ENCODE measurements at regions not wholly inside any gene's neighbourhood (a gene's known extent, or its start where the extent isn't known, plus 50 kb on each side); places are given as distances from the start of the nearest gene placed in this dataset.

- ChIA-PET CTCF (ENCODE audit: unreplicated experiment) (no interaction called here), POLR2A (no interaction called here)
- BruUV-seq (replicated peaks), result no TSS peak
- no peak for TF ChIP-seq CTCF (conservative IDR thresholded peaks at IDR 0.05; ENCODE audit: low read length)
- no peak for TF ChIP-seq EZH2phosphoT487 (IDR thresholded peaks at IDR 0.05; ENCODE audit: borderline replicate concordance, low read depth, low read length)
- no peaks in the 10 kb centered on the region for H3K9me2 ChIP-seq (ENCODE audit: insufficient read depth, low read length)
- DNase-seq (ENCODE audit: low spot score), result no peak
- no peaks in the 10 kb centered on the region for H3K4me1 ChIP-seq (ENCODE audit: insufficient read depth, low read length, poor library complexity, severe bottlenecking)
- H4K20me1 ChIP-seq (ENCODE audit: insufficient read depth, low read length), result no peaks in the 10 kb centered on the region
- no peaks in the 10 kb centered on the region for H3K36me3 ChIP-seq (ENCODE audit: insufficient read depth, low read length)
- H3K4me3 ChIP-seq (ENCODE audit: low read depth, low read length, poor library complexity, severe bottlenecking), result no peak overlapping the region
- no peaks in the 10 kb centered on the region for H3K79me2 ChIP-seq (ENCODE audit: insufficient read depth, low read depth, low read length)
- H3K27ac ChIP-seq (ENCODE audit: low read depth, low read length, poor library complexity, severe bottlenecking), result no peak overlapping the region
- no peaks in the 10 kb centered on the region for H3K9me3 ChIP-seq (ENCODE audit: low read length)
- no peak overlapping the region for H3K4me2 ChIP-seq (ENCODE audit: low read length)
- intact Hi-C loops (cut with micrococcal nuclease; ENCODE audit: unreplicated experiment), result loop anchor here (10.0 kb wide), 1 partner anchor 55 kb away; no protein-coding TSS in a partner anchor
- H2AFZ ChIP-seq (ENCODE audit: low read length), result no peak overlapping the region
Measured at GRCh38 chr16:74099530-74099929, 197.1 kb upstream of the PSMD7 start.

- POLR2A ChIA-PET, result interaction anchor here (0.7 kb wide), 1 partner anchor 1392 kb away, joined by 3 read pairs; no protein-coding TSS in a partner anchor
- Histone ChIP-seq H3K9me2 (ENCODE audit: insufficient read depth, low read length) (no peaks in the 10 kb centered on the region), H3K27ac (ENCODE audit: low read depth, low read length, poor library complexity, severe bottlenecking) (no peak overlapping the region), H3K4me3 (ENCODE audit: low read depth, low read length, poor library complexity, severe bottlenecking) (no peak overlapping the region), H4K20me1 (ENCODE audit: insufficient read depth, low read length) (no peaks in the 10 kb centered on the region), H3K9me3 (ENCODE audit: low read length) (no peaks in the 10 kb centered on the region), H2AFZ (ENCODE audit: low read length) (no peak overlapping the region), H3K36me3 (ENCODE audit: insufficient read depth, low read length) (no peaks in the 10 kb centered on the region), H3K4me1 (ENCODE audit: insufficient read depth, low read length, poor library complexity, severe bottlenecking) (no peaks in the 10 kb centered on the region), H3K79me2 (ENCODE audit: insufficient read depth, low read depth, low read length) (no peaks in the 10 kb centered on the region), H3K4me2 (ENCODE audit: low read length) (no peak overlapping the region)
- TF ChIP-seq EZH2phosphoT487 (IDR thresholded peaks at IDR 0.05; ENCODE audit: borderline replicate concordance, low read depth, low read length) (no peak), CTCF (conservative IDR thresholded peaks at IDR 0.05; ENCODE audit: low read length) (no peak)
- no peak for DNase-seq (ENCODE audit: low spot score)
- BruUV-seq (replicated peaks), result no TSS peak
- CTCF ChIA-PET (ENCODE audit: unreplicated experiment), result no interaction called here
- intact Hi-C loops (cut with micrococcal nuclease; ENCODE audit: unreplicated experiment), result loop anchor here (10.0 kb wide), 1 partner anchor 60 kb away; no protein-coding TSS in a partner anchor
Measured at GRCh38 chr16:74094962-74095361, 201.7 kb upstream of the PSMD7 start.

- DNase-seq (ENCODE audit: low spot score), result no peak
- no peaks in the 10 kb centered on the region for H3K9me3 ChIP-seq (ENCODE audit: low read length)
- no peak overlapping the region for H3K27ac ChIP-seq (ENCODE audit: low read depth, low read length, poor library complexity, severe bottlenecking)
- no peaks in the 10 kb centered on the region for H3K4me1 ChIP-seq (ENCODE audit: insufficient read depth, low read length, poor library complexity, severe bottlenecking)
- H3K79me2 ChIP-seq (ENCODE audit: insufficient read depth, low read depth, low read length), result no peaks in the 10 kb centered on the region
- CTCF ChIA-PET (ENCODE audit: unreplicated experiment), result no interaction called here
- BruUV-seq (replicated peaks), result no TSS peak
- H3K4me3 ChIP-seq (ENCODE audit: low read depth, low read length, poor library complexity, severe bottlenecking), result no peak overlapping the region
- no peak overlapping the region for H2AFZ ChIP-seq (ENCODE audit: low read length)
- intact Hi-C loops (cut with micrococcal nuclease; ENCODE audit: unreplicated experiment), result loop anchor here (10.0 kb wide), 1 partner anchor 60 kb away; no protein-coding TSS in a partner anchor
- POLR2A ChIA-PET, result no interaction called here
- no peaks in the 10 kb centered on the region for H3K36me3 ChIP-seq (ENCODE audit: insufficient read depth, low read length)
- no peak for TF ChIP-seq EZH2phosphoT487 (IDR thresholded peaks at IDR 0.05; ENCODE audit: borderline replicate concordance, low read depth, low read length)
- TF ChIP-seq CTCF (conservative IDR thresholded peaks at IDR 0.05; ENCODE audit: low read length), result no peak
- no peaks in the 10 kb centered on the region for H3K9me2 ChIP-seq (ENCODE audit: insufficient read depth, low read length)
- H3K4me2 ChIP-seq (ENCODE audit: low read length), result no peak overlapping the region
- H4K20me1 ChIP-seq (ENCODE audit: insufficient read depth, low read length), result no peaks in the 10 kb centered on the region
Measured at GRCh38 chr16:74094514-74094913, 202.1 kb upstream of the PSMD7 start.

Measured in OCI-LY7 (cell line).